ENCODE measurements at regions not wholly inside any gene's neighbourhood (a gene's known extent, or its start where the extent isn't known, plus 50 kb on each side); places are given as distances from the start of the nearest gene placed in this dataset.

DNA sequence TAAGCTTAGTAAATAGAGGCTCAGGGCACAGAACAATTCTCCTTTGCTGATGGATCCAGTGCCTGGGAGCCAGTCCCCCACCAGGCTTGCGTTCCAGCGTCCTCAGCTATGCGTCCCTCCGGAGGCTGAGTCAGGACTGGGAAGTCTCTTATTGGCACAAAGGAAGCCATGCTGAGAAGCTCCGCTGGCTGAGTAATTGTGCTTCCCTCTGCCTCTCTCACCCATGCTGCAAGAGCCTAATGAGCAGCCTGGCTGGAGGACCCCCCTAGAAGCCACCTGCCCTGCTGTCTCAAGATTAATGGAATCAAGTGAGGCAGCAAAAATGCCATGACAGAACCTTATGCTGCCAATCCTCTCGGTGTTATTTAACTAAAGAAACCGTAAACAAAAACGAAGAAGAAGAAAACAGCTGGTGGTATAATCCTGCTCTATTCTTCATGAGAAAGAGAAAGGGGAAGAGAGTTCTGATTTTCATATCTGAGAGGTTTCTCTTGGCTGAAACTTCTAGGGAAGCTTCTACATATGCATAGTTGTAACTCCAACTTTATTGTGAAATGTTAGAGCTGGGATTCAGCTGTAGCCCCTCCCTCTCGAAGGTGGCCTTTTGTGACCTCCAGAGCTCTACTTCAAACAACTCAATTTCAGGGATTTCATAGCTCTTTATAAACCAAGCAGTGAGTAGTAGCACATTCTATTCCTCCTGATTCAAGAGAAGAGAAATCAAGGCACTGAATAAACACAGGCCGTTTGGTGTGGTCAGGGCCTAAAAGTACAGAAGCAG is 185.4 kb upstream of the SEMA6A start:
- no peak for TF ChIP-seq EZH2 (IDR thresholded peaks at IDR 0.05)
- TF ChIP-seq, protein P1, sequence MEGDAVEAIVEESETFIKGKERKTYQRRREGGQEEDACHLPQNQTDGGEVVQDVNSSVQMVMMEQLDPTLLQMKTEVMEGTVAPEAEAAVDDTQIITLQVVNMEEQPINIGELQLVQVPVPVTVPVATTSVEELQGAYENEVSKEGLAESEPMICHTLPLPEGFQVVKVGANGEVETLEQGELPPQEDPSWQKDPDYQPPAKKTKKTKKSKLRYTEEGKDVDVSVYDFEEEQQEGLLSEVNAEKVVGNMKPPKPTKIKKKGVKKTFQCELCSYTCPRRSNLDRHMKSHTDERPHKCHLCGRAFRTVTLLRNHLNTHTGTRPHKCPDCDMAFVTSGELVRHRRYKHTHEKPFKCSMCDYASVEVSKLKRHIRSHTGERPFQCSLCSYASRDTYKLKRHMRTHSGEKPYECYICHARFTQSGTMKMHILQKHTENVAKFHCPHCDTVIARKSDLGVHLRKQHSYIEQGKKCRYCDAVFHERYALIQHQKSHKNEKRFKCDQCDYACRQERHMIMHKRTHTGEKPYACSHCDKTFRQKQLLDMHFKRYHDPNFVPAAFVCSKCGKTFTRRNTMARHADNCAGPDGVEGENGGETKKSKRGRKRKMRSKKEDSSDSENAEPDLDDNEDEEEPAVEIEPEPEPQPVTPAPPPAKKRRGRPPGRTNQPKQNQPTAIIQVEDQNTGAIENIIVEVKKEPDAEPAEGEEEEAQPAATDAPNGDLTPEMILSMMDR (IDR thresholded peaks at IDR 0.05) = no peak

Measured in neural progenitor cell (in vitro differentiated cells).